ENCODE measurements at regions not wholly inside any gene's neighbourhood (a gene's known extent, or its start where the extent isn't known, plus 50 kb on each side); places are given as distances from the start of the nearest gene placed in this dataset.
"Not testable (repeated sequence)": the region's sequence is repeated elsewhere in the genome, so short reads cannot be mapped to it uniquely, and the experiment has no call there.

GRCh38 chr15:57883701-57884100 lies 177.2 kb downstream of the POLR2M start:
- DNase-seq: no peak

- DNase-seq: no peak
Observed at GRCh38 chr15:57884936-57885335, 178.4 kb downstream of the POLR2M start.

GRCh38 chr15:57885435-57885834 lies 178.9 kb downstream of the POLR2M start:
- DNase-seq: no peak

GRCh38 chr15:57887825-57888224 lies 177.7 kb downstream of the ALDH1A2 start:
- DNase-seq: no peak

GRCh38 chr15:57890351-57890750 lies 175.2 kb downstream of the ALDH1A2 start:
- DNase-seq: no peak

GRCh38 chr15:57890878-57891277 lies 174.6 kb downstream of the ALDH1A2 start:
- DNase-seq: no peak

- no peak for DNase-seq
Observed at GRCh38 chr15:57892181-57892580, 173.3 kb downstream of the ALDH1A2 start.

- DNase-seq: no peak
Observed at GRCh38 chr15:57893040-57893439, 172.5 kb downstream of the ALDH1A2 start.

GRCh38 chr15:57895291-57895690 lies 170.2 kb downstream of the ALDH1A2 start:
- DNase-seq: no peak

- no peak for DNase-seq
Observed at GRCh38 chr15:57896114-57896513, 169.4 kb downstream of the ALDH1A2 start.

GRCh38 chr15:57896899-57897298 lies 168.6 kb downstream of the ALDH1A2 start:
- not testable (repeated sequence) for DNase-seq

- DNase-seq: no peak
Observed at GRCh38 chr15:57897870-57898269, 167.6 kb downstream of the ALDH1A2 start.

- no peak for DNase-seq
Observed at GRCh38 chr15:57902155-57902554, 163.4 kb downstream of the ALDH1A2 start.
